Upper lobe of left lung (tissue), 6 donors: ENCODE measurements at regions not wholly inside any gene's neighbourhood (a gene's known extent, or its start where the extent isn't known, plus 50 kb on each side); places are given as distances from the start of the nearest gene placed in this dataset.
A peak's percentile ranks its signal among the peaks of the same experiment; 100 is the strongest.

Source experiments
- ATAC-seq, 2 donors: fragments of 200-7000 bp; cut with Tn5 transposase; one replicate each; pipeline ENCODE4 v1.9.1; 2022; ENCODE audit warnings: mild to moderate bottlenecking in 2 of 2, moderate library complexity in 2 of 2; ENCODE audit not compliant: low FRiP score in 2 of 2
- DNase-seq, 2 donors: peaks; one replicate each; pipeline ENCODE4 v3.0.0-alpha.2; 2019 to 2020
- H3K27ac ChIP-seq, 4 donors: fragments of 200-600 bp; sonication (generic); one replicate each; pipeline ENCODE4 v1.5.1; 2016 to 2019
- H3K27me3 ChIP-seq, 4 donors: fragments of 200-600 bp; sonication (generic); one replicate each; pipeline ENCODE4 v1.5.1; 2017 to 2019
- H3K36me3 ChIP-seq, 4 donors: fragments of 200-600 bp; sonication (generic); one replicate each; pipeline ENCODE4 v1.5.1; 2016 to 2019
- H3K4me1 ChIP-seq, 4 donors: fragments of 200-600 bp; sonication (generic); one replicate each; pipeline ENCODE4 v1.5.1; 2018 to 2019
- H3K4me3 ChIP-seq, 4 donors: fragments of 200-600 bp; sonication (generic); one replicate each; pipeline ENCODE4 v1.5.1; 2017 to 2019; ENCODE audit warnings: mild to moderate bottlenecking in 2 of 4, moderate library complexity in 1 of 4
- H3K9me3 ChIP-seq, 4 donors: fragments of 200-600 bp; sonication (generic); one replicate each; pipeline ENCODE4 v1.5.1; 2018 to 2019
- CTCF ChIP-seq, 6 experiments: fragments of 450-650 bp in 4 of 6; fragments of 200-600 bp in 2 of 6; sonication (generic) in 2 of 6; IDR thresholded peaks; one replicate each; pipeline ENCODE4 v1.5.1; 2016 to 2019; ENCODE audit warnings: antibody characterized with exemption in 6 of 6
- EP300 ChIP-seq, 4 donors: sonication (generic); formaldehyde crosslinking; IDR thresholded peaks; one replicate each; pipeline ENCODE4 v1.5.1; 2017; ENCODE audit warnings: antibody characterized with exemption in 4 of 4, control low read depth in 2 of 4
- POLR2A ChIP-seq, 4 donors: fragments of 450-650 bp; IDR thresholded peaks; one replicate each; pipeline ENCODE4 v1.5.1; 2016 to 2017; ENCODE audit warnings: antibody characterized with exemption in 4 of 4, mild to moderate bottlenecking in 2 of 4
- POLR2AphosphoS5 ChIP-seq, 2 donors: sonication (generic); formaldehyde crosslinking; IDR thresholded peaks; one replicate each; pipeline ENCODE4 v1.5.1; 2017; ENCODE audit warnings: antibody characterized with exemption in 2 of 2
- WGBS, 2 donors: methylation state at CpG; one replicate each; pipeline ENCODE4 v1.1.5; 2017 to 2018; 5-methylcytosine and 5-hydroxymethylcytosine counted together
- donor health status: DM: no; HTN: no; CAD: no; lungs with moderate emphysema.
- donor health status: DM: no; HTN: yes; CAD: no; lungs with severe emphysema.

DNA sequence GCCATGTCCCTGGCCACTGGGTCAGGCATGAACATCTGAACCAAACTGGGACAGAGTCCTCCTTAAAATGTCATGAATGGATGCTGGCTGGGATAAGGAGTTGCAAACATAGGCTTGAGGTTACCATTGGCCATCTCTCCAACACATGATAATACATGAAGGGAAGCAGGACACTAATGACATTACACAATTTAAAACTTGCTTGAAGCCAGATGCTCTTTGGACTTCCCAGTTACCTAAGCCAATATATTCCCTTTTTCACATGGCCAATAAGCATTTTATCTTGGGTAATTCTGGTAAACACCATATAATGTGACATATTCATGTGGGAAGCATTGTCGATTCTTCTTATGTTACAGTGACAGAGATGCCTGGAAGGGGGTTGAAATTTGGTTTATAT, 148.0 kb upstream of the PLN start:
- Histone ChIP-seq H3K4me3 (no peak overlapping the region), H3K9me3 (no peaks in the 10 kb centered on the region), H3K27me3 (no peaks in the 10 kb centered on the region), H3K27ac (no peak overlapping the region), H3K4me1 (no peaks in the 10 kb centered on the region), H3K36me3 (no peaks in the 10 kb centered on the region)
- no peak for TF ChIP-seq POLR2AphosphoS5 (IDR thresholded peaks at IDR 0.05)
- no peak for TF ChIP-seq EP300 (IDR thresholded peaks at IDR 0.05)
- no peak for TF ChIP-seq POLR2A (IDR thresholded peaks at IDR 0.05)
- no peak for TF ChIP-seq CTCF (IDR thresholded peaks at IDR 0.05)
- WGBS, 2 donors, result 86 to 96% methylated on average over 1 of the region's 1 CpG
- ATAC-seq, result no peak
- no peak for DNase-seq

- WGBS, 2 donors, result 73 to 80% methylated on average over 2 of the region's 2 CpGs
- no peak overlapping the region for H3K27ac ChIP-seq
- DNase-seq, result no peak
- ATAC-seq, result no peak
- no peak overlapping the region for H3K4me3 ChIP-seq
- H3K4me1 ChIP-seq, result no peaks in the 10 kb centered on the region
- H3K27me3 ChIP-seq, result no peaks in the 10 kb centered on the region
- no peaks in the 10 kb centered on the region for H3K36me3 ChIP-seq
- no peak for TF ChIP-seq CTCF (IDR thresholded peaks at IDR 0.05)
- TF ChIP-seq EP300 (IDR thresholded peaks at IDR 0.05), result no peak
- TF ChIP-seq POLR2AphosphoS5 (IDR thresholded peaks at IDR 0.05), result no peak
- TF ChIP-seq POLR2A (IDR thresholded peaks at IDR 0.05), result no peak
- H3K9me3 ChIP-seq, result no peaks in the 10 kb centered on the region
Observed at GRCh38 chr6:118400582-118400981, 147.5 kb upstream of the PLN start.

DNA sequence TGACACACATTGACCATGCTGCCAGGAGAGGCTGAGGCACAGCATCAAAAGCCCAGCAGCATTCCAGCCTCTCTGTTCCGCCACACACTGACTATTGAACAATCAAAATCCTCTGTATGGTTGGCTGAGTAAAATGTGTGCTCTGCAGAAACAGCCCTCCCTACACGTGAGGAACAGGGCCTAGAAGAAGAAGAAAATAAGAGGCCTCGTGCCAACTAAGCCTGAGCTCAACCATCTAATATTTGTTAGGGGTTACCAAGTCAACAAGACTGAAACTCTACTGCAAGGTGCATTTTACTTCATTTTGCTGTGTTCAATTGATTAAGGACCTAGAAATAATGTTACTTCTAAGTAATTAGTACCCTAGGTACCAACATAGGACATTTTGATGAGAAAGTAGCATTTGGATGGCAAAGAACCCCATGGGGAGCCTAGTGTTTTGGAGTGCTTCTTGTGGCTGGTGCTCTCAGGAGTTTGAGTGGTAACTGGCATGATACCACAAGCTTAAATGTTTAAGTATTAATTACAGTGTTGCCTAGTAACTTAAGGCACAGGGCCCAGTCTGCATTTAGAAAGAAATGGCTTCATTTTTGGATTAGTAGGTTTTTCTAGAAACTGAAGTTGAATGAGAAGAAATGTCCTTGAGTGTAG, 146.6 kb upstream of the PLN start:
- DNase-seq (no peak), ATAC-seq (no peak)
- TF ChIP-seq POLR2AphosphoS5 (IDR thresholded peaks at IDR 0.05), result no peak
- TF ChIP-seq POLR2A (IDR thresholded peaks at IDR 0.05), result no peak
- H3K27ac ChIP-seq, result no peak overlapping the region
- H3K27me3 ChIP-seq, result no peaks in the 10 kb centered on the region
- H3K4me1 ChIP-seq, result no peaks in the 10 kb centered on the region
- 59 to 65% methylated on average over 3 of the region's 3 CpGs for WGBS, 2 donors
- no peaks in the 10 kb centered on the region for H3K36me3 ChIP-seq
- H3K9me3 ChIP-seq, result no peaks in the 10 kb centered on the region
- no peak overlapping the region for H3K4me3 ChIP-seq

DNA sequence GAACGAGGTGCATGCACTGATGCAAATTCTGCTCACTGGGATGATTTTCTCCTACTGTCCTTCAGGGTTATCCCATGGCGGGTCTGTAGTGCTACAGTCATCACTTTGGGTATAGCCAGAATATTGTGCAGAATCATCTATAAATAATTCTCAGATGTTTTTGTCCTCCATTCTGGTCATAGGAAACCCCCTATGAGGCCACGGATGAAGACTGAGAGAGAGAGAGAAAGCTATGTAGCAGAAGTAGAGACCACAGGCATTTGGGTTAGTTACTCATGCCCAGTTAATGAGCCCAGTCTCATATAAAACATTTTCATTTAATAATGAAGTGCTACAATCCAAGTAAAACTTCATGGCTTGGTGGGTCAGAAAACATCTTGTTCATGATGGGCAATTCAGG, 145.1 kb upstream of the PLN start:
- no peak for DNase-seq
- Histone ChIP-seq H3K27me3 (no peaks in the 10 kb centered on the region), H3K4me1 (no peaks in the 10 kb centered on the region), H3K4me3 (no peak overlapping the region), H3K36me3 (no peaks in the 10 kb centered on the region), H3K9me3 (no peaks in the 10 kb centered on the region), H3K27ac (no peak overlapping the region)
- TF ChIP-seq EP300 (IDR thresholded peaks at IDR 0.05) (no peak), POLR2A (IDR thresholded peaks at IDR 0.05) (no peak), CTCF (IDR thresholded peaks at IDR 0.05) (no peak), POLR2AphosphoS5 (IDR thresholded peaks at IDR 0.05) (no peak)
- no peak for ATAC-seq
- WGBS, 2 donors, result 88 to 89% methylated on average over 3 of the region's 3 CpGs

- H3K4me1 ChIP-seq, result no peaks in the 10 kb centered on the region
- DNase-seq, result peak in 1 of 2 donors; percentile 24
- H3K36me3 ChIP-seq, result no peaks in the 10 kb centered on the region
- WGBS, 2 donors, result 96 to 97% methylated on average over 5 of the region's 5 CpGs
- peaks cover 0 to 3% (median 0%) of the 10 kb centered on the region in 4 donors for H3K9me3 ChIP-seq
- ATAC-seq, result no peak
- H3K27ac ChIP-seq, result no peak overlapping the region
- H3K27me3 ChIP-seq, result no peaks in the 10 kb centered on the region
- H3K4me3 ChIP-seq, result no peak overlapping the region
- TF ChIP-seq POLR2AphosphoS5 (IDR thresholded peaks at IDR 0.05) (no peak), POLR2A (IDR thresholded peaks at IDR 0.05) (no peak), CTCF (IDR thresholded peaks at IDR 0.05) (no peak), EP300 (IDR thresholded peaks at IDR 0.05) (no peak)
Observed at GRCh38 chr6:118408863-118409262, 139.2 kb upstream of the PLN start.
